Tibial nerve (tissue), 4 donors: ENCODE measurements at regions not wholly inside any gene's neighbourhood (a gene's known extent, or its start where the extent isn't known, plus 50 kb on each side); places are given as distances from the start of the nearest gene placed in this dataset.

Experiments
- EP300 ChIP-seq, 2 donors: sonication (generic); formaldehyde crosslinking; IDR thresholded peaks; one replicate each; pipeline ENCODE4 v1.6.1; 2017; ENCODE audit warnings: antibody characterized with exemption in 2 of 2, mild to moderate bottlenecking in 1 of 2
- POLR2A ChIP-seq, 2 donors: fragments of 450-650 bp; IDR thresholded peaks; one replicate each; pipeline ENCODE4 v1.6.1; 2017; ENCODE audit warnings: antibody characterized with exemption in 2 of 2, mild to moderate bottlenecking in 2 of 2, moderate library complexity in 2 of 2
- TF ChIP-seq, protein P1 (sequence below), 5 experiments: fragments of 200-600 bp in 3 of 5; fragments of 450-650 bp in 2 of 5; sonication (generic) in 3 of 5; IDR thresholded peaks; one replicate each; pipeline ENCODE4 v1.5.1; 2016 to 2019; ENCODE audit warnings: antibody characterized with exemption in 5 of 5, mild to moderate bottlenecking in 3 of 5, moderate library complexity in 2 of 5

- TF ChIP-seq, protein P1, sequence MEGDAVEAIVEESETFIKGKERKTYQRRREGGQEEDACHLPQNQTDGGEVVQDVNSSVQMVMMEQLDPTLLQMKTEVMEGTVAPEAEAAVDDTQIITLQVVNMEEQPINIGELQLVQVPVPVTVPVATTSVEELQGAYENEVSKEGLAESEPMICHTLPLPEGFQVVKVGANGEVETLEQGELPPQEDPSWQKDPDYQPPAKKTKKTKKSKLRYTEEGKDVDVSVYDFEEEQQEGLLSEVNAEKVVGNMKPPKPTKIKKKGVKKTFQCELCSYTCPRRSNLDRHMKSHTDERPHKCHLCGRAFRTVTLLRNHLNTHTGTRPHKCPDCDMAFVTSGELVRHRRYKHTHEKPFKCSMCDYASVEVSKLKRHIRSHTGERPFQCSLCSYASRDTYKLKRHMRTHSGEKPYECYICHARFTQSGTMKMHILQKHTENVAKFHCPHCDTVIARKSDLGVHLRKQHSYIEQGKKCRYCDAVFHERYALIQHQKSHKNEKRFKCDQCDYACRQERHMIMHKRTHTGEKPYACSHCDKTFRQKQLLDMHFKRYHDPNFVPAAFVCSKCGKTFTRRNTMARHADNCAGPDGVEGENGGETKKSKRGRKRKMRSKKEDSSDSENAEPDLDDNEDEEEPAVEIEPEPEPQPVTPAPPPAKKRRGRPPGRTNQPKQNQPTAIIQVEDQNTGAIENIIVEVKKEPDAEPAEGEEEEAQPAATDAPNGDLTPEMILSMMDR (IDR thresholded peaks at IDR 0.05) = no peak
- no peak for TF ChIP-seq EP300 (IDR thresholded peaks at IDR 0.05)
- no peak for TF ChIP-seq POLR2A (IDR thresholded peaks at IDR 0.05)
Observed at GRCh38 chr4:135510582-135510981, 1309.0 kb upstream of the PABPC4L start.
